GM19240 (cell line): ENCODE measurements at regions not wholly inside any gene's neighbourhood (a gene's known extent, or its start where the extent isn't known, plus 50 kb on each side); places are given as distances from the start of the nearest gene placed in this dataset.

Experiments
- DNase-seq: peaks from one replicate; pipeline ENCODE4 v3.0.0; 2011; ENCODE audit warnings: low spot score; ENCODE audit not compliant: insufficient read length

DNA sequence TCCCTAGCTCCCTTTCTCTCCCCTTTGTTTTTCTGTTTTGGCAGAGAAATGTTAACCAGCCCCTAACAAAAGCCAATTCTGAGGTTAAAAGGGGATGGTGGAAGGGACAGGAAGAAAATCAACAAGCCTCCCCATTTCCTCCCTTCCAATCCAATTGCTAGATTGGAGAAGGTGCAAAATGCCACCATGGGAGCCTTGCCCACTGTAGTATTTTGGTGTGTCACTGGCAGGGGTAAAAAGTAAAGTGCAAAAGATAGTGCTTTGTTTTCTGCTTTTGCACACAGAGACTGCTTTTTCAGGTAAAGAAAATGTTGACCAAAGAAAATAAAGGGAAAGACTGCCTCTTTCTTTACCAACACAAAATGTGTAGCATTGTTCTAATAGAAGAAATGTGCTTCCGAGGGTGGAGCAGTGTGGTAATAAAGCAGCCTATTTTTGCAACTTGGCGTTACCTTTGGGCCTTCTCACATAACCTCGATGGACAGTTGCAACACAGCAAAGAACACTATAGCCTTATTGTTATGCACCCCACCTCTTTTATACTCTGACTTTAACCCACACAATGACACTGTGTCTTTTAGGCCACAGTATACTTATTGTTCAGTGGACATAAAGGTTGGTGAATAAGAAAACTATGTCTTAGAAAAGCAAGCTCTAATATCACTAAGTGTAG, 861.8 kb downstream of the BCL11A start:
- DNase-seq: no peak

DNA sequence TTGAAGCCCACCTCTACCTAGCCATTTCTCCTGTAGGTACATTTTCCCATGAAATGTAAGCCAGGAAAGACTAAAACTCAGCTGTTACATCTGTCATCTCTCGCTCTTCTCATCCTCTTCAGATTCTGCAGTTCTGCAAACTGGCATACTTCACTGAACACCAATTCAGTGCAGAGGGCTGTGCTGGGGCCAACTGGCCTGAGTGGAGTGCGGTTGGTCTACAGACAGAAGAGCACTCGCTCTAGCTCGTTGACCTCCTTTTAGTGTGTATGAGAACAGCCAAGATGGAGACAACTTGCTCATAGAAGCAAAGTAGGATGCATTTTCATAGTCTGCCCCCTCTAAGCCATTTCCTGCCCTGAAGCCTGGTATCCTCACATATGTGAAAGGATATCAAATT, 862.6 kb downstream of the BCL11A start:
- DNase-seq: no peak

DNA sequence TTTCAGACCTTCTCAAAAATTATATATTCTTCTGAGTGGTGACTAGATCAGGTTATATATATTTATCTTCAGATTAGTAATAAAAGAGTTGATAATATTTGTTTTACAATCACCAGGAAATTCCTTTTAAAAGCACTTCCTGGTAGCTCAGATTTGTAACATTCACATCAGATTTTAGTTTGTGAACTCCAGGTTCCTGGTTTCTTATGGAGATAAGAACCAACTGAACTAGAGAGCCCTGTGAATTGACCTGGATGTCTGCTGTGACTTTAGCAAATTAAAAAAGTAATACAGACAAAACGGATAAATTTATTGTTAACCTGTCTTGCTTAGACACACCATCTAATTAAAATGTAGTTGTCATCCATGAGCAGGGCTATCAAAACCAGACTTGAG, 868.7 kb downstream of the BCL11A start:
- no peak for DNase-seq

DNA sequence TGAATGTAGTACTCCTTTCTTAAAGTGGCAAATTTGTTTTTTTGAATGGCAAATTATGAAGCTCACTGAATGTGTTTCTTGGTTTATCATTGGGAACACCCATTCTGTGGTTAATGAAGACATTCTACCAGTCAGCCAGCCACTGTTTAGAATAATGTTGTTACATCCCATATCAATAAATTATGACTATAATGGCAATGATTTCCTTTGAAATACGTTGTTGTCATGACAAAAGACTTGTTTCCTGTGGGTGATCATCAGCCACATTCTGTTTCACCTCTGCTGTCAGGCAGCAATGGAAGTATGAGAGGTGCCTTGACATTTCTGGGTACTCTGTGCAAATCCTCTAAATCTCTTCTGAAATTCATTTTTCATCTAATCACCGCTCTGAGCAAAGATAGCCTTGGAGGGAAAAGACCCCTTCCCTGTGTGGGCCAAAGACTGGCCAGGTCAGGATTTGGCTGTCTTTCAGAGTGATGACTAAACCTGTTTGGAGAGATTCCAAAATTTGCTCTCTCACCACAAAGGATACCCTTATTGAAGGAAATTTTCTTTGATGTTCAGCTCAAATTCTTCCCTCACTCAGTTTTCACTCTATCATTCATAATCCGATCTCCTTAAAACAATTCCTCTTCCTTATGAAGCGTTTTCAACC, 869.2 kb downstream of the BCL11A start:
- no peak for DNase-seq

DNA sequence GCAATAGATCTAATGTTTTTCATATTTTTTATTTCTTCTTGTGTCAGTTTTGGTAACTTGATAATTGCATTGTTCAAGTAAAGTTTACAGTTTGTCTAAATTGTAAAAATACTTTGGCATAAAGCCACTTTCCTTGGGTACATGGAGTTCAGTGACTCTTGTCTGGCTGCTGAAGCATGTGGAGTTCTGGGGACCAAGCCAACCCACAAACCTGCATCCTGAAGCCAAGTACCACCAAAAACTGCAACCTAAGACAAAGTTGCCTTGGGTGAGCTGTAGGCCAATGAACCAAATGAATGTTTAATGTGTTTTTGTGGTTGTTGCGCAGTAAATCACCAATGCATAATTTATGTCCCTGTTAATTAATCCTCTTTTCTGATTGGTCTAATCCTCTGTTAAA, 872.6 kb downstream of the BCL11A start:
- no peak for DNase-seq

DNA sequence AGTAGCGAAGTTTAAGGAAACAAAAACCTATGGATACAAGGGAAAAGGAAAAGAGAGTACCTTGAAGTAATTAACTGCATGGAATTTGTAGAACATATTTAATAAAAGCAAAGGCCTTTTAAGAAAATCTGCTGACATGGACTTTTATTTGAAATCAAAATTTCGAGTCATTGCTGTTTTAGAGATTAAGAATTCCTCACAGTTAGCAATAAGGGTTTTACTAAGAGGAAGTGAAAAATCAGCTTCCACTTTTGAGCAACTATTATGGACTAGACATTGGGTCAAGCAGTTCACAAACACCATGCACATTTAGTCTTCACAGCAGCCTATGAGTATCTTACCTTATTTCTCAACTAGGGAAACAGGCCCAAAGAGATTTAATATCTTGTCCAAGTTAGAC, 876.3 kb downstream of the BCL11A start:
- no peak for DNase-seq

DNA sequence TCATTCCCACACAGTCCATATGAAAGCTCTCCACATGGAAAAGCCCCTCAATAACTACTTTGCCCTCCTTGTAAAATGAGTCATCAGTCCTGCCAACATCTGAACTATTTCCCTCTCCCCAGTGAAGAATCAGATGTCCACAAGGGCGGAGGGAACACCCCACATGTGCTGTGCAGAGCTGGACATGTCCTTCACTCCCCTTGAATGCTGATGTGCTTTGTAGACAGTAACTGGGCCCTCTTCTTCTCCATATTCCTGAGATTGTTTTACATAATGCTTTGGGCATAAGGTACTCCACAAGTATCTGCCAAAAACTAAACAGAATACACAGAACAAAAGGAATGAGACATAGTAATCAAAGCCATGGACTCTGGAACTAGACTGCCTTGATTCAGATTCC, 879.4 kb downstream of the BCL11A start:
- DNase-seq: no peak

DNA sequence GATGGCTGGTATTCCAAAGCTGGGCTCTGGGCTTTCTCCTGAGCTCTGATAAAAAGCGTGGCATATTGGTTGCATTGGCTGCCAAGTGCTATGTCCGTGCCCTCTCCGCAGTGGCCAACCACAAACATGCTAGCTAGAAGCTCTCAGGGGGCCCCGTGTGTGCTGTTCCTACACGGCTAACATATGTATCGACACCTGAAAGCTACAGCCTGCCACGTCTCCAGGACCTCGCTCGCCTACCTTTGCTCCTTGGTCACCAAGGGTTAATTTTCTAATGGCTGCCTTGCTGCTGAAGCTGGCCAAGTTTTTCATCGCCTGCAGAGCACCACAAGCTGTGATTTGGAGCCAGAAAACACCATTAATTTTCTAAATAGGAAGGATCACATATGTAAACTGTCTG, 888.4 kb downstream of the BCL11A start:
- DNase-seq: no peak

DNA sequence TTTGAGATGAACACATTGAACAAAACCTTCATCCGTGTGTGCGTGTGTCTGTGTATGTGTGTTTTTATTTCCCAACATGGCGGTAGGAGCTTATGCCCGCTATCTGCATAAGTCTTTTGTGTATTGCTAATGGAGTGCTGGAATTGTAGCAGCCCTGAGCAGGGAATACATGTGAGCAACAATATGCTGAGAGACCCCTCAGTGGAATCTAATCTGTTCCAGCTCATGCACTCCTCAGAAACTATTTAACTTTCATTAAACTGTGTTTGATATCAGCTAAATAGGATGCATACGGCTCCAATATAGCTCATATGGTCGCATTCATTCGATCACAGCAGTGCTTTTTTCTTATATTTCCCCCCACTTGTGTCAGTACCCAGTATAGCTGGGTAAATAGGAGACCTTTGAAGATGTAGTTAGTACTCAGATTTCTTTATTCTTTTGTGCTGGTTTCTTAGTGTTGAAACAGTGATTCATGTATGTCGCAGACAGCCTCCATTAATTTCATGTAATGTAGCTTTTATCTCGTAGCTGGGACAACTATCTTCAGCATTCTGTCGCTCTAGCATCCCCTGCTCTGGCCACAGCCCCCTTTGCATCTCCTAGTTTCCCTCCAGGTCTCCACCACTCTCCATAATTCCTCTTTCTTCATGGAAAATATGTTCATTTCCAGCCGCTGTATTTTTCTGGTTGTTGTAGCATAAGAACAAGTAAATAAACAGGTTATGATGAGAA, 891.2 kb downstream of the BCL11A start:
- DNase-seq: no peak

DNA sequence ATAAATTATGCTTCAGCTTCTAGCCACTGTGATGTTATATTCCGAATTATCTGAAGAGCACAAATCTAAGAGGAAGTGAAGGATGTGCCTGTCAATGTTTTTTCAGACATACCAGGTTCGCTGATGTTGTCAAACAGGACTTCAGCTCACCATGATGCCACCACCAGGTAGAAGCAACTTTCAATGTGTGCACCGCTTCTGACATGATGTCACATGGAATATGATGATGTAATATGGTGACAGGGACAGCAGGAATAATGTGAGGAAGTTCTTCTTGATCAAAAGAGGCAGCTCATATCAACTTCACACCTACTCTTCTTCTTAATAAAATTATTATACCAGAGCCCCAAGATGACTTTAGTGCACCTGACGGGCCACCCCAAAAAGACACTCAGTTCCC, 893.2 kb downstream of the BCL11A start:
- DNase-seq: no peak

DNA sequence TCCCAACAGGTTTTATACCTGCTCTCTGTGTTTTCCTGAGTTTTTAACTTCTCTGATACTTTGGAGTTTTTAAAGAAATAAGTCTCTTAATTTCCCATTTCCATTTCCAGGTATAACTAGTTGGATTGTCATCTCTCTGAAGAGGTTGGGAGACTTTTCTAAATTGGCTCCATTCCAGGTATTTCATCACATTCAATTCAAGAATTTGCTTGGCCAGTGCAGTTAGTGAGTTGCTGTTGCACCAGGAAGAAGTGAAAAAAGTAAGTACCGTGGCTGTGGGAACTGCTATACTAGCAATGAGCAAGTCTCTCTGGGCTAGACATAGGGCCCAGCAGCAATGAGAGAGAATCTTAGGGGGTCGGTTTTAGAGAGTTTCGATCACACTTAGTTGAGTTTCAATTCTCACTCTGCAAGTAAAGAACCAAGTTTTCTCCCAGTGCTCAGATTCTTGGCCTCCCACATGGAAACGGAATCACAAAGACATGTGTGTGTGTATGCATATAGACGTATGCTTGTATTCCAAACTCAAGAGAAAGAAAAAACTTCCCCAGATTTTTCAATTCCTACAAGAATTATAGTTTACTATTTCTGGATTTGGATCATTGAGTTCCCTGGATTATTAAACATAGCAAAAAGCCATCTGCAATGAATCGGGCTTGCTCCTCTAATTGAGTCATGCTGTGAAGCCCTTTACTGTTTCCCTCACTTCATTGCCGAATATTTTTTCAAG, 894.4 kb downstream of the BCL11A start:
- no peak for DNase-seq

DNA sequence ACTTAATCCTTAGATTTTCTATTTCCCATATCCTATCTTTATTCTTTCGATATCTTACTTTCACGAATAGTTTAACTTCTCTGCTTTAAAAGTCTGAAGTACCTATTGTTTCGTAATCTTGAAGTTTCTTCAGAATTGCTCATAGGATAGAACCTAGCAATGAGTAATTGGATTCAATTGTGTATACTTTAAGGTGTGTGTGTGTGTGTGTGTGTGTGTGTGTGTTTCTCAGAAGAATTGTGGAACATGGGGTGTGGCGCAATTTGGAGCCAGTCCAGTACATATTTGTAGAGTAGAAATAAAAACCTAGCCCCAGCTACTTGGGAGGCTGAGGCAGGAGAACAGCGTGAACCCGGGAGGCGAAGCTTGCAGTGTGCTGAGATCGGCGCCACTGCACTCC, 897.6 kb downstream of the BCL11A start:
- DNase-seq: no peak

DNA sequence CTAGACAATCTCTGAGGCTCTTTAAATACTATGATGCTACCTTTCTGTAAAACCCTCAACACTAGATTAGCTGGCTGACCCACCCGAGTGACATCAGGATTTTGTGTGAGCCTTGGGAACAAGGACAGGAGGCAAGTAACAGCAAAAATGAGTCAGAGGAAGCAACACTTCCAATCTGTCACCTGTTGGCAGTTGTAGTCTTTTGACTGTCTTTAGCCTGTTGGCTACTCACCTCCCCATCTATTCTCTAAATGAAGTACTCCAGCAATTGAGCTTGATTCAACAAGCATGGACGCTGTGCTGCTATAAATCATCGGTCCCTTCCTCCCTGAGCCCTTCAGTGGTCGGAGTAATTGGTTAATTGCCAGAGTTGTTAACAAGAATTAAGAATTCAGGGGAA, 898.7 kb downstream of the BCL11A start:
- DNase-seq: no peak

DNA sequence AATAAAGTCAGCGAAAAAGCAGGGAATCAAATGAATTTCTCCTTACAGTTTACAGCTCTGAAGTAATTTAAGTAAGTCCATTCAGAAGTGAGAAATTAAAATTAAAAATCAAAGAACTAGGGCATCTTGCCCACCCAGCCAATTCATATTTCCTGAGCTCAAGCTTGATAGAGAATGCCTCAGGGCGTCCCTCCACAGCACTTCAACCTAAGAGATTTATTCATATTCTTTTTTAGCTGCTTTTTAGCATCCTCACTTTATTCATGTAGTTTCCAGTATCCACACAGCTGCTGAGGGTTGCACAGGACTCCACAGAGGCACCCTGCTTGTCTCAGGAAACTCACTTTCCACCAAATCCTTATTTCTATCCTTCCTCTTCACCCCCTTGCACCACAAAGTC, 900.3 kb downstream of the BCL11A start:
- no peak for DNase-seq

DNA sequence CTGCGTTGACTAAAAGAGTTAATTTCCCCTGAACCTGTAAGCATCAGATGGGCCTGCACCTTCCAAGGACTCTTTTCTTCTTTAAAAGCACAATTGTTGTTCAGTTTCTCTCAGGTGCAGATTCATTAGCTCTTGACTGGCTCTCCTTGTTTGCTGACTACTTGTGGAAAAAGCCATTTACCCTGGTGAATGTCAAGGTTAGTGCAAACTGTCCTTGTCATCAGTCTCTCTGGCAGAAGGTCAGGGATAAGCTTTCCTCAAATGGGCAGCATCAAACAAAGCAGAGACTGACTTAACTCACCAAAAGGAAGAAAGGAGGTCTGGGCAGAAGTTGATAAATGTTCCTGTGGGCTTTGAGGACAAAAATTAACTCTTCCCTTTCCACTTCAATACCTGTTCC, 922.7 kb downstream of the BCL11A start:
- no peak for DNase-seq

DNA sequence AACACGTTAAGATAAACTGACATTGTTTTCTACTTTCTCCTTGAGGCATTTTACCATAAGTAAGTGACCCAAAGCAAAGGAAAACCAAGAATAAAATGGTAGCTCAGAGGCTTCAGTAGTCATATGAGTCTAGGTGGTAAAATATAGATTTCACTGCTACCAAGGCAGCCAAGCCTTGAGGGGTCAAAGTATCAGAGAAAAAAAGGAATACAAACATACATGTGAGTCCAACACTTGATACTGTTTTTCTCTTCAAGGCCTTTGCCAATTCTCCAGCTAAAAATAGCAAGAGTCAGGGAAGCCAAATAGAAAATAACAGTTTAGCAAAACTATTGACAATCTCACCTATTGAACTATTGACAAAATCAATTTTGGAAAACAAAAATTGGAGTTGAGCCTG, 925.9 kb downstream of the BCL11A start:
- DNase-seq: no peak

DNA sequence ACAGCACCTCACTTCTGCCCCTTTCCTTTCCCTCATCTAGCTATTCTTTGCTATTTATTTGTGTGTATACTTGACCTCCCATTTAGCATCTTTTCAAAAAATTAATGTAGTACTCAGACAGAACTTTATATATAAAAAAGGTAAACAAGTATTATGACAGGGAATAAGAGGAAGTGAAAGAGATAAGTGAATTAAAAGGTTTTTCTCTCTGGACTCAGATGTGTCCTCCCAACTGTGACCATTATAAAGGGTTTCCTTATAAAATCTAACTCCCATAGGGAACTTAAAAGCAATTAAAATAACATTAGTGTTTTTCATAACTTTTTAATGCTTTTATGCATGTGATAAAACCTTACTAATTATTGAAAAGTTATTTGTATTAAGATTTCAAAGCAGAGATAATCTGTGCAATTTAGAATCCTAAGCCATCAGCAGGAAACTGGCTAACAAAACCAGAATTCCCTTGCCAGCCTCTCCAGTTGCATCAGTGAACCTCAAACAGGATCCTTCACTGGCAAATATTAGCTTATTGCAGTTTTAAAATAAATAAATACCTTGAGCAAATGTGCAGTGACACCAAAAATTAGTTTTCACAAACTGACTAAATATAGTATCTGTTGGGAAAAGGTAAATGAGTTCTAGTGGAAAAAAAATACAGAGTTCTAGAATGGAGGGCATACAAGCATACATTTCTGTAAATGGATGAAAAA, 930.7 kb downstream of the BCL11A start:
- DNase-seq: no peak

DNA sequence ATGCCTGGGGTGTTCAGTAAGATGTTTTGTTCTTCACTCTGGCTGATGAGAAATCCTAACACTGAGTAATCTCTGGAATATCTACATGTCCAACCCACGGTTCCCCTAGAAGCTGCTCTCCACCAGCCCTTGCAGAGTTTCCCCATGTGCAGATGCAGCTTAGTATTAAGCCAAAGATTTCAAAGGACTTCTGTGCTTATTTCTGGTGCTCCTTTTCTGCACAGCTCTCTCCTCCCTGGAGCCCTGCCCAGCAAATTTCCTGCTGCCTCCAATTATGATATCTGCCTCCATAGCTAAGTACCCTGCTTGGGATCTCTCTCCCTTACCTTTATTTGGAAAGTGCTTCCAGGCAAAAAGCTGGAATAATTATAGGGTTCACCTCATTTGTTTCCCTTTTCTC, 949.3 kb downstream of the BCL11A start:
- no peak for DNase-seq

DNA sequence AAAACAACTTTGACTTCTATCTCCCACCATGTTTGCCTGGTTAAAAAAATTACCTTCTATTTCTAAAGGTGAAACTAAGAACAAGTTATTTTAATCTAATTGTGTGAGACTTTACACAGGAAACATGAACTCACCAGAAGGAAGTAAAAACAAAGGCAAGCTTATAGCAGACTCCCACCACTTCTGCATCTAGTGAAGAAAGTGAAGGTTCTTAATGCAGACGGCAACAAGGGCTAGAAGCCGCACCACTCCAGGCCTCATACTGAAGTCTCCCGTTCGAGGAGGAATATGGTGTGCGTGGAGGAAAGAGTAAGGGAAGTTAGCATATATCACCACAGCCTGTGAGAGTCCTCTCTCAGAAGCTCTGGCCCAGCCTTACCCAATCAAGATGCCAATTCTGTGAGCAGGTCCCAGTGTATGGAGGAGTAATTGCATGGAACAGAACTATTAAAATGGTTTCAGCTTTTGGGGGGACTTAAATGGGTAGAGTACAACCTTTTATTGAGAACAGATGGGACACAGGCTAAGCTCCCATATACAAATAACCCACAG, 958.7 kb downstream of the BCL11A start:
- no peak for DNase-seq

DNA sequence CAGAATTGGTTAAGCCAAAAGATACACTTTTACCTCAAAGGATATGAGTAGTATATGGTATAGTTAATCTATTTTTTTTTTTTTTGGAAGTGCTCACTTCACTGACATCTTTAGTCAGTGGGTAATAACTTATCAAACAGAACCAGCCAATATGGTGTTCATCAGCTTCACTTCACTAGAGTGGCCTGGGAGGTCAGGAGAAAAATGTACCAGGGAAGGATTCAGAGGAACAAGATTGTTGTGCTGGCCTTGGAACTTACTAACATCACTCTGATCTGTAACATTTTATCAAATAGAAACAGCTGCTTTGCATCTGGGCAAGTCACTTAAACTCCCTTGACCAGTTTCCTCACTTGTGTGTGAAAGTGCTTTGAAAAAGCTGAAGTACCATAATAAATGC, 962.7 kb downstream of the BCL11A start:
- no peak for DNase-seq

DNA sequence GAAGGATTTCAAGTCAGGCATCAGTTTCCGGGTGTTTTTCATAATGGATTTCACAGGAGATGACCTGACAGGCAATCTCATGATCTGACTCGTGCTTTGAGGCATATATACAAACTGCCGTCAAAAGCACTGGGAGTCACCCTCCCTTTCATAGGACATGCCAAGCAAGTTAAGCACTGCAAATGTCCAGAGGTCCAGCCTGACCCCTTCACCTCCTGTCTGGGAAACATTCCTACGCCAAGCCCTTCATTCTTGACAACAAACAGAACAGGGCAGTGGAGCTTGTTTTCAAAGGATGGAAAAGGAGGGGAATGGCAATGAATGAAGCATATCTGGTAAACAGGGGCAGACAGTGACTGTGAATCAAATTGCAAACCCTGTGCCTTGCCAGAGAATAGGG, 963.6 kb downstream of the BCL11A start:
- DNase-seq: no peak
